Liver (tissue), 8 donors: ENCODE measurements at regions not wholly inside any gene's neighbourhood (a gene's known extent, or its start where the extent isn't known, plus 50 kb on each side); places are given as distances from the start of the nearest gene placed in this dataset.

Experiments used
- DNase-seq: peaks from one replicate; pipeline ENCODE4 v3.0.0-alpha.2; 2017; ENCODE audit warnings: low spot score
- H3K27ac ChIP-seq, 2 donors: one replicate each; pipeline ENCODE4 v1.7.0; 2013; ENCODE audit warnings: inconsistent platforms in 2 of 2, low read length in 2 of 2, control low read depth in 1 of 2, low read depth in 1 of 2, mild to moderate bottlenecking in 1 of 2
- H3K27me3 ChIP-seq, 4 donors: one replicate each; pipeline versions ENCODE4 v1.6.1 to v1.7.0; 2013; ENCODE audit warnings: low read length in 3 of 4, inconsistent platforms in 1 of 4, mild to moderate bottlenecking in 1 of 4, moderate library complexity in 1 of 4; ENCODE audit not compliant: control insufficient read depth in 4 of 4, insufficient read depth in 4 of 4
- H3K36me3 ChIP-seq, 4 donors: one replicate each; pipeline versions ENCODE4 v1.6.1 to v1.7.0; 2013; ENCODE audit warnings: low read length in 3 of 4, mild to moderate bottlenecking in 3 of 4, low read depth in 1 of 4, moderate library complexity in 1 of 4; ENCODE audit not compliant: control insufficient read depth in 4 of 4, insufficient read depth in 3 of 4
- H3K4me1 ChIP-seq, 4 donors: one replicate each; pipeline versions ENCODE4 v1.6.1 to v1.7.0; 2013; ENCODE audit warnings: low read length in 3 of 4, mild to moderate bottlenecking in 3 of 4, moderate library complexity in 1 of 4; ENCODE audit not compliant: control insufficient read depth in 4 of 4, insufficient read depth in 4 of 4
- H3K4me3 ChIP-seq, 3 donors: one replicate each; pipeline versions ENCODE4 v1.6.1 to v1.7.0; 2013; ENCODE audit warnings: low read length in 3 of 3, control low read depth in 1 of 3, low read depth in 1 of 3, mild to moderate bottlenecking in 1 of 3
- H3K9ac ChIP-seq, 2 donors: one replicate each; pipeline ENCODE4 v1.7.0; 2013; ENCODE audit warnings: low read length in 2 of 2, mild to moderate bottlenecking in 2 of 2, moderate library complexity in 2 of 2, control low read depth in 1 of 2, low read depth in 1 of 2
- H3K9me3 ChIP-seq, 4 donors: one replicate each; pipeline versions ENCODE4 v1.6.1 to v1.7.0; 2013; ENCODE audit warnings: low read length in 3 of 4; ENCODE audit not compliant: control insufficient read depth in 4 of 4
- ATF3 ChIP-seq: IDR thresholded peaks from 2 replicates; pipeline ENCODE4 v1.6.1; 2016; ENCODE audit warnings: antibody characterized with exemption
- CTCF ChIP-seq: fragments of 150-350 bp; IDR thresholded peaks from 2 replicates; pipeline ENCODE4 v1.5.1; 2017; ENCODE audit warnings: improper control_type of control experiment, low read depth, low read length; ENCODE audit not compliant: missing input control
- EGR1 ChIP-seq, 2 donors: IDR thresholded peaks; 2 replicates each; pipeline ENCODE4 v1.6.1; 2016 to 2018; ENCODE audit warnings: antibody characterized with exemption in 2 of 2, low read depth in 2 of 2
- FOXA1 ChIP-seq: IDR thresholded peaks from 2 replicates; pipeline ENCODE4 v1.6.1; 2016; ENCODE audit warnings: antibody characterized with exemption
- FOXA2 ChIP-seq: IDR thresholded peaks from 2 replicates; pipeline ENCODE4 v1.6.1; 2016; ENCODE audit warnings: antibody characterized with exemption
- GABPA ChIP-seq, 2 donors: IDR thresholded peaks in 1 of 2; conservative IDR thresholded peaks in 1 of 2; 2 replicates each; pipeline ENCODE4 v1.6.1; 2016; ENCODE audit warnings: antibody characterized with exemption in 2 of 2, mild to moderate bottlenecking in 1 of 2, moderate library complexity in 1 of 2
- HNF4A ChIP-seq, 2 donors: conservative IDR thresholded peaks; 2 replicates each; pipeline ENCODE4 v1.6.1; 2016; ENCODE audit warnings: antibody characterized with exemption in 2 of 2, mild to moderate bottlenecking in 2 of 2
- HNF4G ChIP-seq: IDR thresholded peaks from 2 replicates; pipeline ENCODE4 v1.6.1; 2016; ENCODE audit warnings: antibody characterized with exemption
- JUND ChIP-seq, 2 donors: IDR thresholded peaks; 2 replicates each; pipeline ENCODE4 v1.6.1; 2016; ENCODE audit warnings: antibody characterized with exemption in 2 of 2
- MAX ChIP-seq: IDR thresholded peaks from 2 replicates; pipeline ENCODE4 v1.6.1; 2016; ENCODE audit warnings: antibody characterized with exemption
- NR2F2 ChIP-seq: IDR thresholded peaks from 2 replicates; pipeline ENCODE4 v1.6.1; 2016; ENCODE audit warnings: antibody characterized with exemption
- RAD21 ChIP-seq, 2 donors: IDR thresholded peaks; 2 replicates each; pipeline ENCODE4 v1.6.1; 2016; ENCODE audit warnings: antibody characterized with exemption in 2 of 2, mild to moderate bottlenecking in 2 of 2
- REST ChIP-seq: IDR thresholded peaks from 2 replicates; pipeline ENCODE4 v1.6.1; 2016; ENCODE audit warnings: antibody characterized with exemption, mild to moderate bottlenecking
- RXRA ChIP-seq, 2 donors: IDR thresholded peaks; 2 replicates each; pipeline ENCODE4 v1.6.1; 2017 to 2018; ENCODE audit warnings: antibody characterized with exemption in 2 of 2, mild to moderate bottlenecking in 1 of 2
- SP1 ChIP-seq: IDR thresholded peaks from 2 replicates; pipeline ENCODE4 v1.6.1; 2018; ENCODE audit warnings: antibody characterized with exemption, mild to moderate bottlenecking
- TAF1 ChIP-seq: conservative IDR thresholded peaks from 2 replicates; pipeline ENCODE4 v1.6.1; 2016; ENCODE audit warnings: antibody characterized with exemption, mild to moderate bottlenecking
- YY1 ChIP-seq: IDR thresholded peaks from 2 replicates; pipeline ENCODE4 v1.6.1; 2016; ENCODE audit warnings: antibody characterized with exemption, mild to moderate bottlenecking
- ZBTB33 ChIP-seq: IDR thresholded peaks from 2 replicates; pipeline ENCODE4 v1.6.1; 2016; ENCODE audit warnings: antibody characterized with exemption
- WGBS: extraction: QIAGEN DNeasy Blood & Tissue Kit; methylation state at CpG from one replicate; pipeline ENCODE4 v1.1.7; 2013; 5-methylcytosine and 5-hydroxymethylcytosine counted together
- donor health status: healthy.
- donor health status: healthy.
- donor health status: healthy.
- donor health status: healthy.
- donor health status: healthy.

GRCh38 chr5:74169701-74170100 is 470.8 kb downstream of the ENC1 start:
- no peak for TF ChIP-seq ATF3
- no peak for TF ChIP-seq FOXA2
- no peak for TF ChIP-seq ZBTB33
- no peak for TF ChIP-seq CTCF
- TF ChIP-seq FOXA1, result no peak
- TF ChIP-seq HNF4G, result no peak
- no peak for TF ChIP-seq TAF1
- no peak for TF ChIP-seq EGR1 (IDR thresholded peaks at IDR 0.05; ENCODE audit: low read depth in 2 of 2)
- no peak for TF ChIP-seq HNF4A (conservative IDR thresholded peaks at IDR 0.05)
- no peak for TF ChIP-seq RXRA (IDR thresholded peaks at IDR 0.05)
- no peak for TF ChIP-seq YY1
- no peak for TF ChIP-seq JUND (IDR thresholded peaks at IDR 0.05)
- no peak for TF ChIP-seq NR2F2
- no peak for TF ChIP-seq MAX
- TF ChIP-seq RAD21 (IDR thresholded peaks at IDR 0.05), result no peak
- TF ChIP-seq REST, result no peak
- no peak for TF ChIP-seq GABPA (IDR thresholded peaks at IDR 0.05 in 1 of 2, conservative IDR thresholded peaks at IDR 0.05 in 1 of 2)
- no peak for TF ChIP-seq SP1
- Histone ChIP-seq H3K36me3 (no peaks in the 10 kb centered on the region), H3K4me1 (peaks cover 0 to 6% (median 0%) of the 10 kb centered on the region in 4 donors), H3K27me3 (no peaks in the 10 kb centered on the region), H3K9me3 (no peaks in the 10 kb centered on the region), H3K9ac (no peak overlapping the region), H3K27ac (no peak overlapping the region), H3K4me3 (no peak overlapping the region)
- 91% methylated on average over 2 of the region's 2 CpGs for WGBS
- no peak for DNase-seq

- H3K4me3 ChIP-seq, result no peak overlapping the region
- H3K4me1 ChIP-seq, result peaks cover 0 to 6% (median 0%) of the 10 kb centered on the region in 4 donors
- H3K9ac ChIP-seq, result no peak overlapping the region
- H3K9me3 ChIP-seq, result no peaks in the 10 kb centered on the region
- H3K36me3 ChIP-seq, result no peaks in the 10 kb centered on the region
- no peaks in the 10 kb centered on the region for H3K27me3 ChIP-seq
- no peak for DNase-seq
- H3K27ac ChIP-seq, result no peak overlapping the region
- 27% methylated on average over 4 of the region's 4 CpGs for WGBS
- TF ChIP-seq JUND (IDR thresholded peaks at IDR 0.05), result no peak
- TF ChIP-seq MAX, result no peak
- TF ChIP-seq ZBTB33, result no peak
- no peak for TF ChIP-seq FOXA2
- TF ChIP-seq REST, result no peak
- TF ChIP-seq RAD21 (IDR thresholded peaks at IDR 0.05), result no peak
- no peak for TF ChIP-seq HNF4G
- TF ChIP-seq YY1, result no peak
- TF ChIP-seq GABPA (IDR thresholded peaks at IDR 0.05 in 1 of 2, conservative IDR thresholded peaks at IDR 0.05 in 1 of 2), result no peak
- no peak for TF ChIP-seq ATF3
- no peak for TF ChIP-seq RXRA (IDR thresholded peaks at IDR 0.05)
- no peak for TF ChIP-seq EGR1 (IDR thresholded peaks at IDR 0.05; ENCODE audit: low read depth in 2 of 2)
Observed at GRCh38 chr5:74167930-74168315, 472.6 kb downstream of the ENC1 start.
